CD4-positive, alpha-beta T cell (primary cell): ENCODE measurements at regions not wholly inside any gene's neighbourhood (a gene's known extent, or its start where the extent isn't known, plus 50 kb on each side); places are given as distances from the start of the nearest gene placed in this dataset.

Experiments
- ATAC-seq: fragments of 200-7000 bp; cut with Tn5 transposase; one replicate; pipeline ENCODE4 v1.10.0; 2022; ENCODE audit warnings: mild to moderate bottlenecking; ENCODE audit not compliant: poor library complexity
- CTCF ChIA-PET: fragments of 350-600 bp; sonication (Branson Sonifier 250); formaldehyde crosslinking; loops from one replicate; lab custom pipeline; 2021; ENCODE audit warnings: antibody characterized with exemption, inconsistent platforms; lab: Charles Lee
- POLR2A ChIA-PET: fragments of 350-600 bp; sonication (Branson Sonifier 250); formaldehyde crosslinking; loops from one replicate; lab custom pipeline; 2021; ENCODE audit warnings: antibody characterized with exemption, inconsistent platforms; lab: Charles Lee
- DNase-seq, 14 experiments: peaks; one replicate each; pipeline ENCODE4 v3.0.0-alpha.2; 2013 to 2020; ENCODE audit warnings: mixed read lengths in 2 of 14
- H3K27ac ChIP-seq, 2 donors: one replicate each; pipeline versions ENCODE4 v1.5.1 to v1.7.0; 2013; ENCODE audit warnings: low read length in 2 of 2, low read depth in 1 of 2, mild to moderate bottlenecking in 1 of 2
- H3K27me3 ChIP-seq, 2 experiments: 1 replicate in 1 of 2; 2 replicates in 1 of 2; pipeline versions ENCODE4 v1.6.1 to v1.7.0; 2013; ENCODE audit warnings: low read length in 2 of 2, control low read depth in 1 of 2, mild to moderate bottlenecking in 1 of 2, moderate library complexity in 1 of 2; ENCODE audit not compliant: insufficient read depth in 2 of 2, control insufficient read depth in 1 of 2
- H3K36me3 ChIP-seq: one replicate; pipeline ENCODE4 v1.6.1; 2013; ENCODE audit warnings: low read length, control low read depth; ENCODE audit not compliant: insufficient read depth
- H3K4me1 ChIP-seq: one replicate; pipeline ENCODE4 v1.6.1; 2013; ENCODE audit warnings: low read length, control low read depth; ENCODE audit not compliant: insufficient read depth
- H3K4me3 ChIP-seq: one replicate; pipeline ENCODE4 v1.5.1; 2013; ENCODE audit warnings: mild to moderate bottlenecking, low read length, moderate library complexity
- H3K9me3 ChIP-seq, 2 experiments: 1 replicate in 1 of 2; 2 replicates in 1 of 2; pipeline versions ENCODE4 v1.6.1 to v1.7.0; 2013; ENCODE audit warnings: low read length in 2 of 2, mild to moderate bottlenecking in 2 of 2, control low read depth in 1 of 2, moderate library complexity in 1 of 2; ENCODE audit not compliant: control insufficient read depth in 1 of 2, insufficient read depth in 1 of 2
- H3K27ac Mint-ChIP-seq: one replicate; pipeline ENCODE4 v1.8.0; 2020; ENCODE audit warnings: mixed read lengths
- H3K27me3 Mint-ChIP-seq: one replicate; pipeline ENCODE4 v1.8.0; 2021; ENCODE audit warnings: mixed read lengths
- H3K36me3 Mint-ChIP-seq: one replicate; pipeline ENCODE4 v1.8.0; 2021; ENCODE audit warnings: low read depth, mixed read lengths
- H3K4me1 Mint-ChIP-seq: one replicate; pipeline ENCODE4 v1.8.0; 2021; ENCODE audit warnings: low read depth, mixed read lengths
- H3K4me3 Mint-ChIP-seq: one replicate; pipeline ENCODE4 v1.8.0; 2020; ENCODE audit warnings: mild to moderate bottlenecking, mixed read lengths
- H3K9me3 Mint-ChIP-seq: one replicate; pipeline ENCODE4 v1.8.0; 2020; ENCODE audit warnings: mixed read lengths
- CTCF ChIP-seq: fragments of 200-600 bp; IDR thresholded peaks from one replicate; pipeline ENCODE4 v1.8.0; 2022; ENCODE audit warnings: antibody characterized with exemption, mild to moderate bottlenecking
- intact Hi-C, 2 experiments: fragments of 100-400 bp; cut with DNase I in 1 of 2; cut with micrococcal nuclease in 1 of 2; formaldehyde crosslinking; loops; one replicate each; pipeline versions ENCODE4 v1.15.1 to v1.9.0; 2023 to 2025; cut with DNase I, micrococcal nuclease

DNA sequence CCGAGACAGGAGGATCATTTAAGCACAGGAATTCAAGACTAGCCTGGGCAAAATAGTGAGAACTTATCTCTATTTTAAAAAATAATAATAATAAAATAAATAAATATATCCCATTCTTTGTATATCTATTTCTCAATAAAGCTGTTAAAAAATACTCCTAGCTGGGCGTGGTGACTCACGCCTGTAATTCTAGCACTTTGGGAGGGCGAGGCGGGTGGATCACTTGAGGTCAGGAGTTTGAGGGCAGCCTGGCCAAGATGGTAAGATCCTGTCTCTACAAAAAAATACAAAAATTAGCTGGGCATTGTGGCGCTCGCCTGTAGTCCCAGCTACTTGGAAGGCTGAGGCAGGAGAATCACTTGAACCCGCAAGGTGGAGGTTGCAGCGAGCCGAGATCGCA is 75.7 kb upstream of the TBX3 start:
- H3K36me3 ChIP-seq, result no peaks in the 10 kb centered on the region
- CTCF ChIA-PET, result no interaction called here
- no peaks in the 10 kb centered on the region for H3K27me3 ChIP-seq
- no peak for ATAC-seq
- intact Hi-C loops, result no loop called here
- H3K36me3 Mint-ChIP-seq, result no peaks in the 10 kb centered on the region
- H3K4me3 ChIP-seq, result no peak overlapping the region
- POLR2A ChIA-PET, result no interaction called here
- H3K27me3 Mint-ChIP-seq, result peaks cover 13% of the 10 kb centered on the region
- no peak overlapping the region for H3K27ac ChIP-seq
- H3K27ac Mint-ChIP-seq, result no peak overlapping the region
- peaks cover 0 to 7% of the 10 kb centered on the region in 2 experiments for H3K9me3 ChIP-seq
- no peak for DNase-seq
- H3K4me3 Mint-ChIP-seq, result no peak overlapping the region
- H3K4me1 Mint-ChIP-seq, result no peaks in the 10 kb centered on the region
- TF ChIP-seq CTCF, result no peak
- H3K9me3 Mint-ChIP-seq, result peaks cover 4% of the 10 kb centered on the region
- H3K4me1 ChIP-seq, result no peaks in the 10 kb centered on the region

DNA sequence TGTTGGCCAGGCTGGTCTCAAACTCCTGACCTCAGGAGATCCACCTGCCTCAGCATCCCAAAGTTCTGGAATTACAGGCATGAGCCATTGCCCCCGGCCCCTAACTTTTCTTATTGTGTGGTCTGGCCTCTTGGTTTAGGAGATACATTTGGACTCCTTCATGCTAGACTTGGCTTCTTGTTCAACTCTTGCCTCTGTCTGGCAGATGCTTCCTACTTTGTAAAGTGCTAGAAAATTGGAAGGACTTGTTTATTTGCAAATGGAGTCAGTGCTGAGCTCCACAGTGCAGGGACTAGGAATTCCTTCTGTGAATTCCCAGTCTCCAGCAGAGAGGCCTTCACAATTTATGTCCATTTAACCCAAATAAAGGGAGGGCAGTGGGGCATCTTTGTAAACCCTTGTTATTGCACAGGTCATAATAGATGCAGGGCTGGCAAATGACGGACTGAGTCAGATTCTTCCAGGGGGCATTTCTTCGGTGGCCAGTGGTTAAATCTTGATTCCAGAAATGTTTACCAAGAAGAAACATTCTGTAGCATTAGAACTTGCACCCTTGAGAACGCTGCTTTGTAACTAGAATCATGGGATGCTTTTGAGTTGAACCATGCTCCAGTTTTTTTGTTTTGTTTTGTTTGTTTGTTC is 73.8 kb upstream of the TBX3 start:
- no peaks in the 10 kb centered on the region for H3K27me3 ChIP-seq
- H3K36me3 ChIP-seq, result no peaks in the 10 kb centered on the region
- Mint-ChIP-seq H3K36me3 (no peaks in the 10 kb centered on the region), H3K4me3 (no peak overlapping the region), H3K4me1 (no peaks in the 10 kb centered on the region), H3K9me3 (peaks cover 4% of the 10 kb centered on the region), H3K27ac (no peak overlapping the region), H3K27me3 (peaks cover 12% of the 10 kb centered on the region)
- ChIA-PET POLR2A (no interaction called here), CTCF (no interaction called here)
- ATAC-seq (no peak), DNase-seq (no peak)
- H3K4me3 ChIP-seq, result no peak overlapping the region
- peaks cover 0 to 7% of the 10 kb centered on the region in 2 experiments for H3K9me3 ChIP-seq
- no peak for TF ChIP-seq CTCF
- intact Hi-C loops, result no loop called here
- H3K27ac ChIP-seq, result no peak overlapping the region
- H3K4me1 ChIP-seq, result no peaks in the 10 kb centered on the region

GRCh38 chr12:114752217-114752616 is 68.2 kb upstream of the TBX3 start:
- no peaks in the 10 kb centered on the region for H3K36me3 ChIP-seq

More at GRCh38 chr12:114752217-114752616, 68.2 kb upstream of the TBX3 start:
- Mint-ChIP-seq H3K36me3 (no peaks in the 10 kb centered on the region), H3K27me3 (no peaks in the 10 kb centered on the region), H3K4me1 (no peaks in the 10 kb centered on the region), H3K27ac (no peak overlapping the region), H3K4me3 (no peak overlapping the region), H3K9me3 (peaks cover 2% of the 10 kb centered on the region)
- Histone ChIP-seq H3K27me3 (no peaks in the 10 kb centered on the region), H3K27ac (no peak overlapping the region), H3K4me1 (no peaks in the 10 kb centered on the region), H3K4me3 (no peak overlapping the region), H3K9me3 (peaks cover 0 to 4% of the 10 kb centered on the region in 2 experiments)
- no peak for TF ChIP-seq CTCF
- intact Hi-C loops, result no loop called here
- ATAC-seq, result no peak
- ChIA-PET POLR2A (no interaction called here), CTCF (no interaction called here)
- DNase-seq, result no peak
